NCI-H146 (cell line): ENCODE measurements at regions not wholly inside any gene's neighbourhood (a gene's known extent, or its start where the extent isn't known, plus 50 kb on each side); places are given as distances from the start of the nearest gene placed in this dataset.
"Not testable (repeated sequence)": the region's sequence is repeated elsewhere in the genome, so short reads cannot be mapped to it uniquely, and the experiment has no call there.

Experiments
- DNase-seq: peaks from one replicate; lab custom pipeline; 2025; lab: John Stamatoyannopoulos, UW

GRCh38 chr3:101138817-101139216 is 145.6 kb upstream of the ABI3BP start:
- no peak for DNase-seq

GRCh38 chr3:101134331-101134730 is 141.1 kb upstream of the ABI3BP start:
- DNase-seq, result no peak

GRCh38 chr3:101133652-101134051 is 140.4 kb upstream of the ABI3BP start:
- no peak for DNase-seq

GRCh38 chr3:101133197-101133596 is 140.0 kb upstream of the ABI3BP start:
- not testable (repeated sequence) for DNase-seq

GRCh38 chr3:101131767-101132166 is 138.5 kb upstream of the ABI3BP start:
- no peak for DNase-seq

GRCh38 chr3:101128786-101129185 is 135.6 kb upstream of the ABI3BP start:
- no peak for DNase-seq

GRCh38 chr3:101128001-101128400 is 134.8 kb upstream of the ABI3BP start:
- DNase-seq, result no peak

- DNase-seq, result no peak
Observed at GRCh38 chr3:101124125-101124524, 130.9 kb upstream of the ABI3BP start.

- no peak for DNase-seq
Observed at GRCh38 chr3:101123081-101123480, 129.9 kb upstream of the ABI3BP start.

- no peak for DNase-seq
Observed at GRCh38 chr3:101122681-101123080, 129.5 kb upstream of the ABI3BP start.

- no peak for DNase-seq
Observed at GRCh38 chr3:101120039-101120438, 126.8 kb upstream of the ABI3BP start.

GRCh38 chr3:101119535-101119934 is 126.3 kb upstream of the ABI3BP start:
- DNase-seq, result no peak

- DNase-seq, result no peak
Observed at GRCh38 chr3:101117980-101118379, 124.8 kb upstream of the ABI3BP start.

GRCh38 chr3:101117465-101117864 is 124.2 kb upstream of the ABI3BP start:
- DNase-seq, result no peak

GRCh38 chr3:101110295-101110694 is 117.1 kb upstream of the ABI3BP start:
- not testable (repeated sequence) for DNase-seq

GRCh38 chr3:101104321-101104720 is 111.1 kb upstream of the ABI3BP start:
- DNase-seq, result no peak

GRCh38 chr3:101102678-101103296 is 109.6 kb upstream of the ABI3BP start:
- no peak for DNase-seq

- no peak for DNase-seq
Observed at GRCh38 chr3:101100361-101101009, 107.3 kb upstream of the ABI3BP start.

GRCh38 chr3:101099791-101100190 is 106.6 kb upstream of the ABI3BP start:
- DNase-seq, result no peak

- no peak for DNase-seq
Observed at GRCh38 chr3:101096444-101096843, 103.2 kb upstream of the ABI3BP start.

- DNase-seq, result no peak
Observed at GRCh38 chr3:101095693-101096430, 102.6 kb upstream of the ABI3BP start.

GRCh38 chr3:101091489-101091888 is 98.3 kb upstream of the ABI3BP start:
- no peak for DNase-seq

GRCh38 chr3:101085752-101086151 is 92.5 kb upstream of the ABI3BP start:
- no peak for DNase-seq
